Suprapubic skin (tissue), 4 donors: ENCODE measurements at regions not wholly inside any gene's neighbourhood (a gene's known extent, or its start where the extent isn't known, plus 50 kb on each side); places are given as distances from the start of the nearest gene placed in this dataset.

Source experiments
- DNase-seq, 2 donors: peaks; one replicate each; pipeline ENCODE4 v3.0.0-alpha.2; 2019; ENCODE audit warnings: low spot score in 2 of 2
- H3K27ac ChIP-seq: fragments of 200-600 bp; sonication (generic); one replicate; pipeline ENCODE4 v1.5.1; 2019
- H3K27me3 ChIP-seq: fragments of 200-600 bp; sonication (generic); one replicate; pipeline ENCODE4 v1.5.1; 2019
- H3K36me3 ChIP-seq: fragments of 200-600 bp; sonication (generic); one replicate; pipeline ENCODE4 v1.5.1; 2019
- H3K4me1 ChIP-seq: fragments of 200-600 bp; sonication (generic); one replicate; pipeline ENCODE4 v1.5.1; 2019
- H3K4me3 ChIP-seq: fragments of 200-600 bp; sonication (generic); one replicate; pipeline ENCODE4 v1.5.1; 2019; ENCODE audit warnings: mild to moderate bottlenecking
- H3K9me3 ChIP-seq: fragments of 200-600 bp; sonication (generic); one replicate; pipeline ENCODE4 v1.5.1; 2019
- EP300 ChIP-seq: sonication (generic); formaldehyde crosslinking; IDR thresholded peaks from one replicate; pipeline ENCODE4 v1.6.1; 2017; ENCODE audit warnings: antibody characterized with exemption
- POLR2A ChIP-seq, 2 donors: fragments of 450-650 bp; IDR thresholded peaks; one replicate each; pipeline ENCODE4 v1.6.1; 2017; ENCODE audit warnings: antibody characterized with exemption in 2 of 2, mild to moderate bottlenecking in 2 of 2, moderate library complexity in 2 of 2
- POLR2AphosphoS5 ChIP-seq, 3 donors: sonication (generic); formaldehyde crosslinking; IDR thresholded peaks; one replicate each; pipeline ENCODE4 v1.6.1; 2017; ENCODE audit warnings: antibody characterized with exemption in 3 of 3
- WGBS: methylation state at CpG from one replicate; pipeline ENCODE4 v1.1.5; 2018; 5-methylcytosine and 5-hydroxymethylcytosine counted together
- TF ChIP-seq, protein P1 (sequence below), 2 donors: fragments of 200-600 bp in 1 of 2; fragments of 450-650 bp in 1 of 2; sonication (generic) in 1 of 2; IDR thresholded peaks; one replicate each; pipeline ENCODE4 v1.5.1; 2016 to 2019; ENCODE audit warnings: antibody characterized with exemption in 2 of 2, mild to moderate bottlenecking in 1 of 2, moderate library complexity in 1 of 2

DNA sequence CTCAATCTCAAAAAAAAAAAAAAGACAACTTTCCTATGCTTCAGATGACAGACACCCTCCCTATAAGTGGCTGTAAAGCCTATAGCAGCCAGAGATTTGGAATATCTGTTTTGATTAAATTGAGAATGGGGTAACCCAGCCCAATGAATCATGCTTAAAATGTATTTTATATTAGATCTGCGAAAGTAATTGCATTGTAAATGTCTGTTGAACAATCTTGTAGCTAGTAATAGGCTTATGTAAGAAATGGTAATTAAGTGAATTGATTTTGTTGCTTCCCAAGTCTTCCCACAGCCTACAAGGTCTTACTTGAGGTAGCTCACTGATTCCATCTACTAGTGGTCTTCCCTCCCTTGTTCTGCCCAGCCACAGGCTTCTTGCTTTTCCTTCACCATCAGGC, 590.7 kb downstream of the ACTL7B start:
- WGBS, result 80% methylated on average over 1 of the region's 1 CpG
- Histone ChIP-seq H3K27me3 (no peaks in the 10 kb centered on the region), H3K9me3 (no peaks in the 10 kb centered on the region), H3K4me1 (peaks cover 18% of the 10 kb centered on the region), H3K27ac (no peak overlapping the region), H3K4me3 (no peak overlapping the region), H3K36me3 (no peaks in the 10 kb centered on the region)
- DNase-seq, result no peak
- TF ChIP-seq EP300 (no peak), POLR2AphosphoS5 (IDR thresholded peaks at IDR 0.05) (no peak)
- TF ChIP-seq, protein P1, sequence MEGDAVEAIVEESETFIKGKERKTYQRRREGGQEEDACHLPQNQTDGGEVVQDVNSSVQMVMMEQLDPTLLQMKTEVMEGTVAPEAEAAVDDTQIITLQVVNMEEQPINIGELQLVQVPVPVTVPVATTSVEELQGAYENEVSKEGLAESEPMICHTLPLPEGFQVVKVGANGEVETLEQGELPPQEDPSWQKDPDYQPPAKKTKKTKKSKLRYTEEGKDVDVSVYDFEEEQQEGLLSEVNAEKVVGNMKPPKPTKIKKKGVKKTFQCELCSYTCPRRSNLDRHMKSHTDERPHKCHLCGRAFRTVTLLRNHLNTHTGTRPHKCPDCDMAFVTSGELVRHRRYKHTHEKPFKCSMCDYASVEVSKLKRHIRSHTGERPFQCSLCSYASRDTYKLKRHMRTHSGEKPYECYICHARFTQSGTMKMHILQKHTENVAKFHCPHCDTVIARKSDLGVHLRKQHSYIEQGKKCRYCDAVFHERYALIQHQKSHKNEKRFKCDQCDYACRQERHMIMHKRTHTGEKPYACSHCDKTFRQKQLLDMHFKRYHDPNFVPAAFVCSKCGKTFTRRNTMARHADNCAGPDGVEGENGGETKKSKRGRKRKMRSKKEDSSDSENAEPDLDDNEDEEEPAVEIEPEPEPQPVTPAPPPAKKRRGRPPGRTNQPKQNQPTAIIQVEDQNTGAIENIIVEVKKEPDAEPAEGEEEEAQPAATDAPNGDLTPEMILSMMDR (IDR thresholded peaks at IDR 0.05), result no peak

DNA sequence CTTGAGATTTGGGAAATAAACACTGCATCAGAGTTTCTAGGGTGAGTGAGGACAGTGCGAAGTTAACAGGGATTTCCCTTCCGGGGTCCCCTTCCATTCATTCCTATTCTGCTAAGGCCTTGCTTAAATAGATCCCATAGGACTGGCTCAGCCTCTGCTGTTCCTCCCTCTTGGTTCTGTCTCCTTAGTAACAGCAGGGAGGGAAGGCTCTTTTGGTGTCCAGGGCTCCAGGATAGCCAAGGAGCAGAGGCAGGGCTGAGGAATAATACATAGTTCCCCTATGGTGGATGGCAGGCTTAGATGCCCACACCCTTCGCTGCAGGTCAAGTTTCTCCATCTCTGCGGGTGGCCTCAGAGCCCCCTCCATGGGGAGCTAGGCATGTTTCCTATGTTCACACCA, 591.7 kb downstream of the ACTL7B start:
- TF ChIP-seq POLR2AphosphoS5 (IDR thresholded peaks at IDR 0.05) (no peak), POLR2A (IDR thresholded peaks at IDR 0.05) (no peak)
- TF ChIP-seq, protein P1 (IDR thresholded peaks at IDR 0.05), result no peak
- WGBS, result 96% methylated on average over 4 of the region's 4 CpGs
- DNase-seq, result no peak
- no peak overlapping the region for H3K27ac ChIP-seq
- no peaks in the 10 kb centered on the region for H3K27me3 ChIP-seq
- H3K4me1 ChIP-seq, result peaks cover 15% of the 10 kb centered on the region
- no peak overlapping the region for H3K4me3 ChIP-seq
- no peaks in the 10 kb centered on the region for H3K9me3 ChIP-seq
- no peaks in the 10 kb centered on the region for H3K36me3 ChIP-seq

DNA sequence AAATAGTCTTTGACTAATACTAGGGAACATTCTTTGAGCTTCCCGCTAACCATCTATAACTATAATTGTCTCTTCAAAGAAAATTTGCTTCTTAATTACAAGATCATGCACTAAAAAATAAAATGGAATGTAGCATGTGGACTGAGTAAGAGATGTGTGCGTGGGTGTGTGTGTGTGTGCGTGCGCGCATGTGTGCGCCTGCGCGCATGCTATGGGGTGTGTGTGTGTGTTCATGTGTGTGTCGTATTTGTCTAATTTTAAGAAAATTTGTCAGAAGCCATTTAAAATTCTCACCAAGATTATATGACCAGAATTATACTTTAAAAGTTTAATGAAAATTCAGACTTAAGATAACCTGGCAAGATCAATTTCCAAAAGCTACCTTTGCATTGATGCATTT, 593.0 kb downstream of the ACTL7B start:
- H3K36me3 ChIP-seq, result no peaks in the 10 kb centered on the region
- H3K27ac ChIP-seq, result no peak overlapping the region
- WGBS, result 90% methylated on average over 9 of the region's 9 CpGs
- H3K9me3 ChIP-seq, result no peaks in the 10 kb centered on the region
- DNase-seq, result no peak
- H3K4me3 ChIP-seq, result no peak overlapping the region
- H3K4me1 ChIP-seq, result peaks cover 15% of the 10 kb centered on the region
- H3K27me3 ChIP-seq, result no peaks in the 10 kb centered on the region
- TF ChIP-seq EP300, result no peak
- TF ChIP-seq, protein P1 (IDR thresholded peaks at IDR 0.05), result no peak
- no peak for TF ChIP-seq POLR2A (IDR thresholded peaks at IDR 0.05)
- no peak for TF ChIP-seq POLR2AphosphoS5 (IDR thresholded peaks at IDR 0.05)

DNA sequence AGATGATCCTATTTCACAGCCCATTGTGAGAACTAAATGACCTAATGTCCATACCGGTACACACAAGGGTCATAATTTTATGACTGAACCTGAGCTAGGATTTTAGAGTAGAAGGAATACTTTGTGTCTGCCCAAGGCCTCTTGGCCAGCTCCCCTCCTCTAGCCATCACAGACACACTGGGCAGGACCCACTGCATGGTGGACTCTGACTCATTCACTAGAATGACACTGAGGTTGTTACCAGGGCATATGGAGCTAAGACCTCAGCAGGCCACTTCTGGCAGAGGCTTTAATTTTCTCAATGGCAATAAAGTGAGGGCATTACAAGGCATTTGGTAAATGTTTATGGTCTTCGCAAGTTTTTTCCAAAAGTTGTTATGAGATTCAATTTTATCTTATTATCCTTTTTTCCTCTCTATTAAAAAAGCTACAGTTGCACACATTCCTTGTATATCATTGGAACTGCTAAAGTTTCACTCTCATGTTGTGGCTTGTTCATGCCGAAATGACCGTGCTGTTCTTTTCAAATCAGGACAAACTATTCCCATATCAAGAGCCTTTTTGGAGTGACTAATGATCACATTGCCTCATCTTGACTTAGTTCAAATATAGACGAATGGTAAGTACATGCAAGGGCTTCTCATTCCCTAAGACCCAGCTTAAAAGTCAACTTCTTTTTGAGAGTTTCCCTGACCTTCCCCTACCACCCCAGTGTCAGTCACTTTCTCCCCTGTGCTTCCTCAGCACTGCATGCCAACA, 595.7 kb downstream of the ACTL7B start:
- H3K27ac ChIP-seq, result peak overlapping the region; percentile 69
- no peaks in the 10 kb centered on the region for H3K27me3 ChIP-seq
- 72% methylated on average over 5 of the region's 5 CpGs for WGBS
- no peak for TF ChIP-seq EP300
- no peaks in the 10 kb centered on the region for H3K36me3 ChIP-seq
- H3K4me3 ChIP-seq, result no peak overlapping the region
- no peaks in the 10 kb centered on the region for H3K9me3 ChIP-seq
- H3K4me1 ChIP-seq, result peaks cover 20% of the 10 kb centered on the region
- no peak for DNase-seq

DNA sequence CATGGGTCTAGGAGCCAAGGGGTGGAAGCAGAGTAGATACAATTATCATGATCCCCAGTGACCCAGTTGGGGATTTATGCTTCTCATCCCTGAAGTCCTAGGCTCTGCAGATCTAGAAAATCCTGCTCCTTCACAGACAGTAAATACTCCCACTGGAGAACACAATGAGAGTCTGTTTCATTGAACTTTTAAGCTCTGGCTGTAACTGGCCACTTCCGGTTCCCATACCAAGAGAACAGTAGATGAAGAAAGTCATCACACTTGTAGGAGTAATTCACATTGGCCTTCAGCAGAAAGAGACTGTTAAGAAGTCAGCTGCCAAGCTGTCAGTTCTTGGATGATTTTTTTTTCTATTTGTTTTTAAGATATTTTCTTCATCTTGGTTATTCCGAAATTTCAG, 597.1 kb downstream of the ACTL7B start:
- H3K27ac ChIP-seq, result peak overlapping the region; percentile 56
- WGBS, result 34% methylated on average over 2 of the region's 2 CpGs
- no peaks in the 10 kb centered on the region for H3K27me3 ChIP-seq
- no peaks in the 10 kb centered on the region for H3K9me3 ChIP-seq
- no peak for DNase-seq
- peaks cover 20% of the 10 kb centered on the region for H3K4me1 ChIP-seq
- no peaks in the 10 kb centered on the region for H3K36me3 ChIP-seq
- no peak for TF ChIP-seq EP300
- no peak for TF ChIP-seq POLR2A (IDR thresholded peaks at IDR 0.05)
- no peak for TF ChIP-seq POLR2AphosphoS5 (IDR thresholded peaks at IDR 0.05)
- TF ChIP-seq, protein P1 (IDR thresholded peaks at IDR 0.05), result no peak
- no peak overlapping the region for H3K4me3 ChIP-seq

DNA sequence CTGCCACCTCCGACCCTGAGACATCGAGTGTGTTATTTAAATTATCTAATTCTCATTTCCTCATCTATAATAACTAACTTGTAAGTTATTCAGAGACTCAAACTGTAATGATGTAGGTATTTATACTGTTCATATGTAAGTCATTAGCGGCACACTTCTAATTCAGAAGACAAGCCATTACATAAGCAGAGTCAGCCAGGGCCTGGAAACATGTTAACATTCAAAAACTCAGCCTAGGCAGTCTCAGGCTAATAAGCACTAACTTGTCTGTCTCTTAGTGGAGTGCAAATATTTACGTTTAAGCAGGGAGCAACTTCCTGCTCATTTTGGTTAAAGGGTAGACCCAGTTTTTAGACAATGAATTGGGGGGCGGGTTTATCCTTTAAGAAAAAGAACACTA, 598.4 kb downstream of the ACTL7B start:
- peak overlapping the region; percentile 56 for H3K27ac ChIP-seq
- TF ChIP-seq POLR2AphosphoS5 (IDR thresholded peaks at IDR 0.05) (no peak), EP300 (no peak), POLR2A (IDR thresholded peaks at IDR 0.05) (no peak)
- TF ChIP-seq, protein P1 (IDR thresholded peaks at IDR 0.05), result no peak
- H3K27me3 ChIP-seq, result no peaks in the 10 kb centered on the region
- WGBS, result 50% methylated on average over 5 of the region's 5 CpGs
- no peaks in the 10 kb centered on the region for H3K9me3 ChIP-seq
- H3K36me3 ChIP-seq, result no peaks in the 10 kb centered on the region
- no peak for DNase-seq
- no peak overlapping the region for H3K4me3 ChIP-seq
- H3K4me1 ChIP-seq, result peaks cover 20% of the 10 kb centered on the region
